ENCODE measurements at regions not wholly inside any gene's neighbourhood (a gene's known extent, or its start where the extent isn't known, plus 50 kb on each side); places are given as distances from the start of the nearest gene placed in this dataset.

- in situ Hi-C loops (cut with HindIII; ENCODE audit: low pct_unique_long_range_greater_than_20kb, low sequenced_read_pairs), result no loop called here
- no peak for DNase-seq (ENCODE audit: low read depth)
These were observed 83.5 kb downstream of the VCY1B start for GRCh38 chrY:14139521-14139920.

GRCh38 chrY:14145614-14146013 is 89.6 kb downstream of the VCY1B start:
- in situ Hi-C loops (cut with HindIII; ENCODE audit: low pct_unique_long_range_greater_than_20kb, low sequenced_read_pairs), result no loop called here
- no peak for DNase-seq (ENCODE audit: low read depth)

GRCh38 chrY:14182776-14183175 is 126.7 kb downstream of the VCY1B start:
- DNase-seq (ENCODE audit: low read depth), result peak; percentile 58
- in situ Hi-C loops (cut with HindIII; ENCODE audit: low pct_unique_long_range_greater_than_20kb, low sequenced_read_pairs), result no loop called here

- DNase-seq (ENCODE audit: low read depth), result no peak
- in situ Hi-C loops (cut with HindIII; ENCODE audit: low pct_unique_long_range_greater_than_20kb, low sequenced_read_pairs), result no loop called here
These were observed 166.0 kb downstream of the VCY1B start for GRCh38 chrY:14222014-14222413.

GRCh38 chrY:14231703-14232102 is 175.7 kb downstream of the VCY1B start:
- in situ Hi-C loops (cut with HindIII; ENCODE audit: low pct_unique_long_range_greater_than_20kb, low sequenced_read_pairs), result no loop called here
- DNase-seq (ENCODE audit: low read depth), result no peak

- DNase-seq (ENCODE audit: low read depth), result no peak
- in situ Hi-C loops (cut with HindIII; ENCODE audit: low pct_unique_long_range_greater_than_20kb, low sequenced_read_pairs), result no loop called here
These were observed 179.0 kb downstream of the VCY1B start for GRCh38 chrY:14235070-14235469.

- in situ Hi-C loops (cut with HindIII; ENCODE audit: low pct_unique_long_range_greater_than_20kb, low sequenced_read_pairs), result no loop called here
- DNase-seq (ENCODE audit: low read depth), result no peak
These were observed 182.2 kb downstream of the VCY1B start for GRCh38 chrY:14238277-14238676.

GRCh38 chrY:14246948-14247347 is 190.9 kb downstream of the VCY1B start:
- DNase-seq (ENCODE audit: low read depth), result peak; percentile 76

GRCh38 chrY:14248878-14249576 is 193.0 kb downstream of the VCY1B start:
- peak; percentile 12 for DNase-seq (ENCODE audit: low read depth)
- in situ Hi-C loops (cut with HindIII; ENCODE audit: low pct_unique_long_range_greater_than_20kb, low sequenced_read_pairs), result no loop called here

More at GRCh38 chrY:14246948-14247347, 190.9 kb downstream of the VCY1B start:
- in situ Hi-C loops (cut with HindIII; ENCODE audit: low pct_unique_long_range_greater_than_20kb, low sequenced_read_pairs), result no loop called here

- DNase-seq (ENCODE audit: low read depth), result peak; percentile 41
- in situ Hi-C loops (cut with HindIII; ENCODE audit: low pct_unique_long_range_greater_than_20kb, low sequenced_read_pairs), result no loop called here
These were observed 200.2 kb downstream of the VCY1B start for GRCh38 chrY:14255965-14256816.

GRCh38 chrY:14256817-14257168 is 200.8 kb downstream of the VCY1B start:
- in situ Hi-C loops (cut with HindIII; ENCODE audit: low pct_unique_long_range_greater_than_20kb, low sequenced_read_pairs), result no loop called here
- DNase-seq (ENCODE audit: low read depth), result no peak

- in situ Hi-C loops (cut with HindIII; ENCODE audit: low pct_unique_long_range_greater_than_20kb, low sequenced_read_pairs), result no loop called here
- DNase-seq (ENCODE audit: low read depth), result no peak
These were observed 221.0 kb downstream of the VCY1B start for GRCh38 chrY:14277029-14277428.

- in situ Hi-C loops (cut with HindIII; ENCODE audit: low pct_unique_long_range_greater_than_20kb, low sequenced_read_pairs), result no loop called here
These were observed 233.5 kb upstream of the NLGN4Y start for GRCh38 chrY:14290656-14291375.

GRCh38 chrY:14292382-14292781 is 231.9 kb upstream of the NLGN4Y start:
- in situ Hi-C loops (cut with HindIII; ENCODE audit: low pct_unique_long_range_greater_than_20kb, low sequenced_read_pairs), result no loop called here
- no peak for DNase-seq (ENCODE audit: low read depth)

More at GRCh38 chrY:14290656-14291375, 233.5 kb upstream of the NLGN4Y start:
- DNase-seq (ENCODE audit: low read depth), result peak; percentile 18

- DNase-seq (ENCODE audit: low read depth), result no peak
- in situ Hi-C loops (cut with HindIII; ENCODE audit: low pct_unique_long_range_greater_than_20kb, low sequenced_read_pairs), result no loop called here
These were observed 223.6 kb upstream of the NLGN4Y start for GRCh38 chrY:14300775-14301174.

GRCh38 chrY:14301552-14301951 is 222.8 kb upstream of the NLGN4Y start:
- in situ Hi-C loops (cut with HindIII; ENCODE audit: low pct_unique_long_range_greater_than_20kb, low sequenced_read_pairs), result no loop called here
- DNase-seq (ENCODE audit: low read depth), result no peak

- peak; percentile 67 for DNase-seq (ENCODE audit: low read depth)
- in situ Hi-C loops (cut with HindIII; ENCODE audit: low pct_unique_long_range_greater_than_20kb, low sequenced_read_pairs), result no loop called here
These were observed 195.5 kb upstream of the NLGN4Y start for GRCh38 chrY:14328677-14329345.

GRCh38 chrY:14330362-14330761 is 194.0 kb upstream of the NLGN4Y start:
- no peak for DNase-seq (ENCODE audit: low read depth)
- in situ Hi-C loops (cut with HindIII; ENCODE audit: low pct_unique_long_range_greater_than_20kb, low sequenced_read_pairs), result no loop called here
